ENCODE measurements at regions not wholly inside any gene's neighbourhood (a gene's known extent, or its start where the extent isn't known, plus 50 kb on each side); places are given as distances from the start of the nearest gene placed in this dataset.

GRCh38 chr16:59487067-59487466, 753.0 kb upstream of the GOT2 start:
- TF ChIP-seq CTCF (IDR thresholded peaks at IDR 0.05 in 4 of 5, conservative IDR thresholded peaks at IDR 0.05 in 1 of 5) (no peak), POLR2A (IDR thresholded peaks at IDR 0.05) (no peak)
